Pancreas (tissue), 10 donors: ENCODE measurements at regions not wholly inside any gene's neighbourhood (a gene's known extent, or its start where the extent isn't known, plus 50 kb on each side); places are given as distances from the start of the nearest gene placed in this dataset.

Experiments used
- ATAC-seq, 4 donors: fragments of 200-7000 bp; cut with Tn5 transposase; one replicate each; pipeline versions ENCODE4 v1.8.0 to v1.9.1; 2020; ENCODE audit warnings: mild to moderate bottlenecking in 4 of 4, moderate library complexity in 4 of 4
- DNase-seq, 6 donors: peaks; one replicate each; pipeline ENCODE4 v3.0.0-alpha.2; 2020
- FAIRE-seq: peaks from 2 replicates; lab custom pipeline; 2012; peaks lifted over from hg19 to GRCh38; lab: Jason Lieb, UNC
- H3K27ac ChIP-seq, 4 donors: fragments of 200-600 bp; sonication (generic); 1 replicate in 3 of 4; 2 replicates in 1 of 4; pipeline versions ENCODE4 v1.5.0 to v1.8.0; 2020
- H3K27me3 ChIP-seq, 4 donors: fragments of 200-600 bp; one replicate each; pipeline ENCODE4 v1.8.0; 2021
- H3K36me3 ChIP-seq, 3 donors: fragments of 200-600 bp; sonication (generic) in 1 of 3; one replicate each; pipeline versions ENCODE4 v1.5.0 to v1.8.0; 2020 to 2021
- H3K4me1 ChIP-seq, 3 donors: fragments of 200-600 bp; one replicate each; pipeline ENCODE4 v1.8.0; 2021
- H3K4me3 ChIP-seq, 4 donors: fragments of 200-600 bp; sonication (generic) in 2 of 4; one replicate each; pipeline versions ENCODE4 v1.5.0 to v1.8.0; 2020 to 2021
- H3K9me3 ChIP-seq, 4 donors: fragments of 200-600 bp; one replicate each; pipeline ENCODE4 v1.8.0; 2021
- CTCF ChIP-seq, 4 donors: fragments of 200-600 bp; sonication (generic) in 3 of 4; IDR thresholded peaks; one replicate each; pipeline versions ENCODE4 v1.5.0 to v1.8.0; 2021; ENCODE audit warnings: antibody characterized with exemption in 4 of 4
- WGBS, 2 donors: extraction: QIAGEN DNeasy Blood & Tissue Kit; methylation state at CpG; one replicate each; pipeline ENCODE4 v1.1.7; 2013; 5-methylcytosine and 5-hydroxymethylcytosine counted together
- intact Hi-C, 3 donors: fragments of 100-400 bp; cut with DNase I; formaldehyde crosslinking; loops; one replicate each; pipeline versions ENCODE4 v1.11.1 to v1.14.2; 2022
- donor health status: healthy with polysubstance abuse.
- donor health status: DM: no; HTN: no; CAD: no; lungs with moderate emphysema.
- donor health status: DM: no; HTN: no; CAD: no.
- donor health status: control.
- donor health status: control.
- donor health status: Bipolar disorder and iron deficiency.
- donor health status: DM: yes; HTN: yes; CAD: no.
- donor health status: DM: no; HTN: no; CAD: no.
- donor health status: DM: no; HTN: no; CAD: no.
- donor health status: DM: yes; HTN: yes; CAD: no.

- WGBS, 2 donors = 53 to 68% methylated on average over 2 of the region's 2 CpGs
Observed at GRCh38 chr13:78460176-78460575, 143.2 kb downstream of the POU4F1 start.

GRCh38 chr13:78443839-78444238, 159.5 kb downstream of the POU4F1 start:
- no peak for TF ChIP-seq CTCF (IDR thresholded peaks at IDR 0.05)
- H3K36me3 ChIP-seq = no peaks in the 10 kb centered on the region

More at GRCh38 chr13:78460176-78460575, 143.2 kb downstream of the POU4F1 start:
- Histone ChIP-seq H3K36me3 (no peaks in the 10 kb centered on the region), H3K9me3 (no peaks in the 10 kb centered on the region), H3K4me1 (no peaks in the 10 kb centered on the region), H3K4me3 (no peak overlapping the region), H3K27me3 (no peaks in the 10 kb centered on the region), H3K27ac (no peak overlapping the region)
- intact Hi-C loops = no loop called here
- ATAC-seq (no peak), FAIRE-seq (no peak), DNase-seq (no peak)
- no peak for TF ChIP-seq CTCF (IDR thresholded peaks at IDR 0.05)

GRCh38 chr13:78437781-78438180, 165.6 kb downstream of the POU4F1 start:
- no peaks in the 10 kb centered on the region for H3K27me3 ChIP-seq
- no peak for ATAC-seq
- TF ChIP-seq CTCF (IDR thresholded peaks at IDR 0.05) = no peak
- 17 to 24% methylated on average over 4 of the region's 4 CpGs for WGBS, 2 donors
- no peak for DNase-seq
- H3K4me3 ChIP-seq = no peak overlapping the region
- no peak for FAIRE-seq
- no peaks in the 10 kb centered on the region for H3K4me1 ChIP-seq
- no peak overlapping the region for H3K27ac ChIP-seq
- intact Hi-C loops = no loop called here
- H3K9me3 ChIP-seq = no peaks in the 10 kb centered on the region
- no peaks in the 10 kb centered on the region for H3K36me3 ChIP-seq

More at GRCh38 chr13:78443839-78444238, 159.5 kb downstream of the POU4F1 start:
- WGBS, 2 donors = 55 to 57% methylated on average over 4 of the region's 4 CpGs
- Histone ChIP-seq H3K4me3 (no peak overlapping the region), H3K27ac (no peak overlapping the region), H3K27me3 (no peaks in the 10 kb centered on the region), H3K9me3 (no peaks in the 10 kb centered on the region), H3K4me1 (no peaks in the 10 kb centered on the region)
- intact Hi-C loops = no loop called here
- DNase-seq (no peak), ATAC-seq (no peak), FAIRE-seq (no peak)

- Histone ChIP-seq H3K4me3 (no peak overlapping the region), H3K4me1 (no peaks in the 10 kb centered on the region), H3K36me3 (no peaks in the 10 kb centered on the region), H3K27ac (no peak overlapping the region), H3K9me3 (no peaks in the 10 kb centered on the region), H3K27me3 (no peaks in the 10 kb centered on the region)
- 46 to 51% methylated on average over 3 of the region's 3 CpGs for WGBS, 2 donors
- ATAC-seq = no peak
- FAIRE-seq = no peak
- no peak for DNase-seq
- TF ChIP-seq CTCF (IDR thresholded peaks at IDR 0.05) = no peak
- intact Hi-C loops = no loop called here
Observed at GRCh38 chr13:78436311-78436710, 167.0 kb downstream of the POU4F1 start.

- ATAC-seq = no peak
- Histone ChIP-seq H3K27ac (no peak overlapping the region), H3K36me3 (no peaks in the 10 kb centered on the region), H3K4me1 (no peaks in the 10 kb centered on the region), H3K4me3 (no peak overlapping the region), H3K27me3 (no peaks in the 10 kb centered on the region), H3K9me3 (no peaks in the 10 kb centered on the region)
- no peak for DNase-seq
- intact Hi-C loops = no loop called here
- TF ChIP-seq CTCF (IDR thresholded peaks at IDR 0.05) = no peak
- FAIRE-seq = no peak
- 4 to 13% methylated on average over 1 of the region's 1 CpG for WGBS, 2 donors
Observed at GRCh38 chr13:78431328-78431727, 172.0 kb downstream of the POU4F1 start.
